ENCODE measurements at regions not wholly inside any gene's neighbourhood (a gene's known extent, or its start where the extent isn't known, plus 50 kb on each side); places are given as distances from the start of the nearest gene placed in this dataset.

DNA sequence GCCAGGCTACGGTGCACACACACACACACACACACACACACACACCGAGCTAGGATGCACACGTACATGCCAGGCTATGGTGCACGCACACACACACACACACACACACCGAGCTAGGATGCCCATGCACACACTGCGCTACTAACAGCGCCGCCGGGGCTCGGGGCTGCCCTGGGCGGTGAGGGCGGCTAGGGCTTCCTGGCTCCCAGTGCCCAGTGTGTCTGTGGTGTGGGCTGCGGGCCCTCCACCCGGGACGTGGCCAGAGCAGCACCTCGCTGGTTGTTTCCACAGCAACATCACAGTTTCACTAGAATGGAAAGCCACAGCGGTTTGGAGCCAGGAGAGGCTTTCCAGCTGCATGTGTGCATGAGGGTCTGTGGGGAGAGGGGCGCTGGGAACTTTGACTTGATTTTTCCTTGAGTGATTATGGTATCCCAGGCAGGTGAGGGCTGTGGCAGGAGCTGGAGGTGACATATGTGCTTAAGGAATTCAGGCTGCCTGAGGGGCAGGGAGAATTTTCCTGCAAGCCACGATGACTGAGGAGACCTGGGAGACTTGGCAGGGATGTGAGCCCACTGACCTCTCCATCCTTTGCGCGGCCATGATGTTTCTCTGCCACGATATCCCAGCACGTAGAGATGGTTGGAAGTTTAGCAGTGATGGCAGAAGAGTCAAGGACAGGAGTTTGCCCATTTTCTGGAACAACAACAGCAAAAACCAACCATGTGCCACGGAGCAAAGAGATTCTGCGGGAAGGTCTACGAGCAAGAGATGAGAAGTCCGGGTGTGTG, 195.9 kb downstream of the SNX19 start:
- no peaks in the 10 kb centered on the region for H3K4me1 ChIP-seq (ENCODE audit: insufficient read depth, low read length)
- H3K36me3 ChIP-seq (ENCODE audit: insufficient read depth, low read length) = no peaks in the 10 kb centered on the region
- no peak overlapping the region for H3K4me2 ChIP-seq (ENCODE audit: insufficient read depth, low read length)
- no peak for ATAC-seq (ENCODE audit: insufficient read depth, low read depth)
- H3K4me3 ChIP-seq (ENCODE audit: low read depth in 1 of 2, low read length in 2 of 2) = no peak overlapping the region
- TF ChIP-seq CTCF (IDR thresholded peaks at IDR 0.05; ENCODE audit: borderline replicate concordance, extremely low read depth, low read length, poor library complexity, severe bottlenecking) = no peak
- H3K79me2 ChIP-seq (ENCODE audit: insufficient read depth, low read length) = no peaks in the 10 kb centered on the region
- no peaks in the 10 kb centered on the region for H3K9me3 ChIP-seq (ENCODE audit: insufficient read depth, low read length, severe bottlenecking)
- no peak overlapping the region for H2AFZ ChIP-seq (ENCODE audit: low read depth, low read length)
- H3K9ac ChIP-seq (ENCODE audit: low read depth, low read length) = no peak overlapping the region
- no peak for DNase-seq
- no peaks in the 10 kb centered on the region for H4K20me1 ChIP-seq (ENCODE audit: insufficient read depth, low read length)
- H3K27ac ChIP-seq (ENCODE audit: low read length) = no peak overlapping the region
- peaks cover 5% of the 10 kb centered on the region for H3K27me3 ChIP-seq (ENCODE audit: insufficient read depth, low read length, poor library complexity)

DNA sequence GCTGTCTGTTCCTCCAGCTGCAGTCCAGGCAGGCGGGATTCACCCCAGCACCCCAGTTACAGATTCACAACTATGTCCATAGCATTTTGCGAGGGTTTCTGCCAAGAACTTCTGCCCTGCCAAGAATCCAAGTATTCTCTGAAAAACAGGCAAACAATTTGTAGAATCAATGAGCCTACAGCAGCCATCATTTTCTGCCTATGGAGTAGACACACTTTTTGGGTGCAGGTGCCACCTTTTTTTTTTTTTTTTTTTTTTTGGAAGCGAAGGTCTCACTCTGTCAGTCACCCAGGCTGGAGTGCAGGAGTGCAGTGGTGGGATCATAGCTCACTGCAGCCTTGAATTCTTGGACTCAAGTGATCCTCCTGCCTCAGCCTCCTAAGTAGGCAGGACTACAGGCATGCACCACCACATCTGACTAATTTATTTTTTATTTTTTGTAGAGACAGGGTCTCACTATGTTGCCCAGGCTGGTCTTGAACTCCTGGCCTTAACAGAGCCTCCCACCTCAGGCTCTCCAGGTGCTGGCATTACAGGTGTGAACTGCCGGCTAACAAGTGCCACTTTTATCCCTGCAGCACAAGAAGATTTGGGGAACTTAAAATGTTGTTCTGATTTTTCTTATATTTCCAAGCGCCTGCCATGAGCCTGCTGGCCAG, 195.1 kb downstream of the SNX19 start:
- no peaks in the 10 kb centered on the region for H3K9me3 ChIP-seq (ENCODE audit: insufficient read depth, low read length, severe bottlenecking)
- ATAC-seq (ENCODE audit: insufficient read depth, low read depth) = no peak
- H4K20me1 ChIP-seq (ENCODE audit: insufficient read depth, low read length) = no peaks in the 10 kb centered on the region
- H3K79me2 ChIP-seq (ENCODE audit: insufficient read depth, low read length) = no peaks in the 10 kb centered on the region
- H3K36me3 ChIP-seq (ENCODE audit: insufficient read depth, low read length) = no peaks in the 10 kb centered on the region
- no peak overlapping the region for H3K27ac ChIP-seq (ENCODE audit: low read length)
- TF ChIP-seq CTCF (IDR thresholded peaks at IDR 0.05; ENCODE audit: borderline replicate concordance, extremely low read depth, low read length, poor library complexity, severe bottlenecking) (no peak), EZH2 (IDR thresholded peaks at IDR 0.05; ENCODE audit: borderline replicate concordance, low read depth, low read length, severe bottlenecking) (no peak)
- no peak overlapping the region for H2AFZ ChIP-seq (ENCODE audit: low read depth, low read length)
- no peaks in the 10 kb centered on the region for H3K4me1 ChIP-seq (ENCODE audit: insufficient read depth, low read length)
- no peak overlapping the region for H3K4me2 ChIP-seq (ENCODE audit: insufficient read depth, low read length)
- H3K9ac ChIP-seq (ENCODE audit: low read depth, low read length) = no peak overlapping the region
- no peak for DNase-seq
- H3K27me3 ChIP-seq (ENCODE audit: insufficient read depth, low read length, poor library complexity) = peaks cover 6% of the 10 kb centered on the region
- H3K4me3 ChIP-seq (ENCODE audit: low read depth in 1 of 2, low read length in 2 of 2) = no peak overlapping the region

DNA sequence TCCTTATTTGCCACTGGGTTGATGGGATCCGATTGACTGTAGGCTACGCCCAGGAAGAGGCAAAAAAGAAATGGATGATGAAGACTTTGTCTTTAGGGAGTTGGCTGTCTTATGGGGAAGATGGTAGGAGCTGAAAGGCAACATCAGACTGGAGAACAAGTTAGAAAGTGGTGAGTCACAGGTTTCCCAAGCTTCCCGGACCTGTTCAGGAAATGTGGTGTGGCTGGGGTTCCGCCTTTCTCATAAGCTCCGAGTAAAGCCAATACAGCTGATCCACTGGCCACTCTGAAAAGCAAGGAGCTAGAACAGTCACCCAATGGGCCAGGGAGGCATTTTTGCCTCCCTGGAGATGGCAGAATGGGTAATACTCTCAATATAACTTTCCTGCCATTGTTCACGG, 194.5 kb downstream of the SNX19 start:
- H3K9me3 ChIP-seq (ENCODE audit: insufficient read depth, low read length, severe bottlenecking) = no peaks in the 10 kb centered on the region
- no peak overlapping the region for H3K4me2 ChIP-seq (ENCODE audit: insufficient read depth, low read length)
- no peak overlapping the region for H3K9ac ChIP-seq (ENCODE audit: low read depth, low read length)
- no peaks in the 10 kb centered on the region for H3K4me1 ChIP-seq (ENCODE audit: insufficient read depth, low read length)
- H2AFZ ChIP-seq (ENCODE audit: low read depth, low read length) = no peak overlapping the region
- H3K79me2 ChIP-seq (ENCODE audit: insufficient read depth, low read length) = no peaks in the 10 kb centered on the region
- no peaks in the 10 kb centered on the region for H3K36me3 ChIP-seq (ENCODE audit: insufficient read depth, low read length)
- no peak for ATAC-seq (ENCODE audit: insufficient read depth, low read depth)
- peaks cover 6% of the 10 kb centered on the region for H3K27me3 ChIP-seq (ENCODE audit: insufficient read depth, low read length, poor library complexity)
- DNase-seq = no peak
- TF ChIP-seq EZH2 (IDR thresholded peaks at IDR 0.05; ENCODE audit: borderline replicate concordance, low read depth, low read length, severe bottlenecking) (no peak), CTCF (IDR thresholded peaks at IDR 0.05; ENCODE audit: borderline replicate concordance, extremely low read depth, low read length, poor library complexity, severe bottlenecking) (no peak)
- no peaks in the 10 kb centered on the region for H4K20me1 ChIP-seq (ENCODE audit: insufficient read depth, low read length)
- H3K4me3 ChIP-seq (ENCODE audit: low read depth in 1 of 2, low read length in 2 of 2) = no peak overlapping the region
- H3K27ac ChIP-seq (ENCODE audit: low read length) = no peak overlapping the region
